HCT116 (cell line): ENCODE measurements at regions not wholly inside any gene's neighbourhood (a gene's known extent, or its start where the extent isn't known, plus 50 kb on each side); places are given as distances from the start of the nearest gene placed in this dataset.

ENCODE experiments used
- ATAC-seq: fragments of 200-7000 bp; cut with Tn5 transposase; 2 replicates; pipeline ENCODE4 v1.9.1; 2020; ENCODE audit warnings: mild to moderate bottlenecking, moderate library complexity
- BruUV-seq: library from RNA; stranded (reverse); fragments of 400-500 nt; replicated peaks from 2 replicates; lab custom pipeline; 2021; lab: Mats Ljungman, UMichigan
- CTCF ChIA-PET: fragments of 300-600 bp; sonication (Branson Sonifier 250); formaldehyde crosslinking; loops from one replicate; lab custom pipeline; 2021; ENCODE audit warnings: antibody characterized with exemption; lab: Charles Lee
- POLR2A ChIA-PET: fragments of 300-600, 350-600 bp; sonication (Branson Sonifier 250); formaldehyde crosslinking; loops from one replicate; lab custom pipeline; 2021; ENCODE audit warnings: antibody characterized with exemption; lab: Charles Lee
- RAD21 ChIA-PET, 2 experiments: fragments of 300-600 bp; sonication (Branson Sonifier 250); formaldehyde crosslinking; loops; one replicate each; lab custom pipeline; 2023; ENCODE audit warnings: low total read pairs in 2 of 2; ENCODE audit not compliant: uncharacterized antibody in 2 of 2, unreplicated experiment in 2 of 2, low non-redundant PET in 1 of 2; lab: Charles Lee
- DNase-seq: peaks from one replicate; pipeline ENCODE4 v3.0.0-alpha.2; 2010; ENCODE audit warnings: low read depth, low spot score
- H2AFZ ChIP-seq: fragments of 200-600 bp; shearing (Covaris generic), sonication (generic); 2 replicates; pipeline ENCODE4 v1.6.1; 2017; ENCODE audit warnings: low read depth, mixed run types, mixed read lengths, antibody characterized with exemption, low read length; ENCODE audit not compliant: poor library complexity, severe bottlenecking
- H3K27ac ChIP-seq: 2 replicates; pipeline ENCODE4 v1.5.1; 2012; ENCODE audit warnings: low read depth, low read length
- H3K27me3 ChIP-seq: fragments of 200-600 bp; sonication (generic); 2 replicates; pipeline ENCODE4 v1.6.1; 2016; ENCODE audit warnings: mixed run types, low read length, mixed read lengths; ENCODE audit not compliant: insufficient read depth
- H3K36me3 ChIP-seq, 2 experiments: fragments of 200-500 bp in 1 of 2; fragments of 200-600 bp in 1 of 2; sonication (Bioruptor generic) in 1 of 2; sonication (generic) in 1 of 2; 2 replicates each; pipeline versions ENCODE4 v1.5.1 to v1.6.1; 2014 to 2016; ENCODE audit warnings: low read length in 2 of 2, inconsistent platforms in 1 of 2, mixed read lengths in 1 of 2, mixed run types in 1 of 2; ENCODE audit not compliant: insufficient read depth in 2 of 2, control insufficient read depth in 1 of 2
- H3K4me1 ChIP-seq, 2 experiments: fragments of 200-600 bp in 1 of 2; sonication (generic) in 1 of 2; 2 replicates each; pipeline versions ENCODE4 v1.5.1 to v1.6.1; 2012 to 2017; ENCODE audit warnings: low read length in 2 of 2, inconsistent platforms in 1 of 2, mild to moderate bottlenecking in 1 of 2, mixed read lengths in 1 of 2, mixed run types in 1 of 2, moderate library complexity in 1 of 2; ENCODE audit not compliant: insufficient read depth in 2 of 2, control insufficient read depth in 1 of 2
- H3K4me2 ChIP-seq: fragments of 200-600 bp; sonication (generic); 2 replicates; pipeline ENCODE4 v1.6.1; 2017; ENCODE audit warnings: mixed run types, low read length, mixed read lengths
- H3K4me3 ChIP-seq, 2 experiments: fragments of 200-600 bp in 1 of 2; sonication (generic) in 1 of 2; replicated peaks in 1 of 2; 2 replicates each; pipeline ENCODE4 v1.5.1; 2011 to 2016; ENCODE audit warnings: low read length in 2 of 2, control low read depth in 1 of 2, low read depth in 1 of 2, mild to moderate bottlenecking in 1 of 2, mixed read lengths in 1 of 2, mixed run types in 1 of 2
- H3K79me2 ChIP-seq: fragments of 200-600 bp; sonication (generic); 2 replicates; pipeline ENCODE4 v1.6.1; 2017; ENCODE audit warnings: mild to moderate bottlenecking, mixed run types, low read length, moderate library complexity, mixed read lengths; ENCODE audit not compliant: insufficient read depth
- H3K9ac ChIP-seq: fragments of 200-600 bp; sonication (generic); 2 replicates; pipeline ENCODE4 v1.6.1; 2016; ENCODE audit warnings: low read length, mixed read lengths
- H3K9me2 ChIP-seq: fragments of 200-600 bp; sonication (generic), shearing (Covaris generic); 2 replicates; pipeline ENCODE4 v1.6.1; 2017; ENCODE audit warnings: mixed run types, mild to moderate bottlenecking, moderate library complexity; ENCODE audit not compliant: insufficient read depth
- H3K9me3 ChIP-seq, 2 experiments: fragments of 200-500 bp in 1 of 2; fragments of 200-600 bp in 1 of 2; sonication (Bioruptor generic) in 1 of 2; sonication (generic) in 1 of 2; 2 replicates each; pipeline ENCODE4 v1.6.1; 2014 to 2017; ENCODE audit warnings: low read length in 2 of 2, mixed read lengths in 2 of 2, inconsistent platforms in 1 of 2, low read depth in 1 of 2, mild to moderate bottlenecking in 1 of 2, mixed run types in 1 of 2, moderate library complexity in 1 of 2; ENCODE audit not compliant: control insufficient read depth in 1 of 2, insufficient read depth in 1 of 2
- H4K20me1 ChIP-seq: fragments of 200-600 bp; sonication (generic), shearing (Covaris generic); 2 replicates; pipeline ENCODE4 v1.6.1; 2017; ENCODE audit warnings: mixed run types, mild to moderate bottlenecking, moderate library complexity; ENCODE audit not compliant: insufficient read depth
- CEBPB ChIP-seq: IDR thresholded peaks from 2 replicates; pipeline ENCODE4 v1.6.1; 2012; ENCODE audit warnings: low read depth
- CTCF ChIP-seq, 3 experiments: fragments of 200-600 bp in 1 of 3; sonication (generic) in 1 of 3; IDR thresholded peaks in 2 of 3; conservative IDR thresholded peaks in 1 of 3; 2 replicates each; pipeline ENCODE4 v1.5.1; 2012 to 2017; ENCODE audit warnings: low read depth in 2 of 3, low read length in 2 of 3, antibody characterized with exemption in 1 of 3, borderline replicate concordance in 1 of 3, control low read depth in 1 of 3, mild to moderate bottlenecking in 1 of 3, mixed read lengths in 1 of 3, mixed run types in 1 of 3, moderate library complexity in 1 of 3; ENCODE audit not compliant: insufficient read depth in 1 of 3
- EGR1 ChIP-seq: IDR thresholded peaks from 2 replicates; pipeline ENCODE4 v1.6.1; 2012; ENCODE audit warnings: low read depth
- ELF1 ChIP-seq: IDR thresholded peaks from 2 replicates; pipeline ENCODE4 v1.6.1; 2012; ENCODE audit warnings: low read depth, borderline replicate concordance
- FOSL1 ChIP-seq: IDR thresholded peaks from 2 replicates; pipeline ENCODE4 v1.6.1; 2012; ENCODE audit warnings: low read depth
- JUND ChIP-seq: IDR thresholded peaks from 2 replicates; pipeline ENCODE4 v1.6.1; 2012
- POLR2A ChIP-seq: IDR thresholded peaks from 2 replicates; pipeline ENCODE4 v1.7.0; 2011; ENCODE audit warnings: borderline replicate concordance; ENCODE audit not compliant: insufficient read depth, insufficient read length; ENCODE audit errors: extremely low read depth
- POLR2AphosphoS5 ChIP-seq: IDR thresholded peaks from 2 replicates; pipeline ENCODE4 v1.6.1; 2011; ENCODE audit warnings: mild to moderate bottlenecking, low read depth, low read length, moderate library complexity
- RAD21 ChIP-seq: IDR thresholded peaks from 2 replicates; pipeline ENCODE4 v1.6.1; 2012; ENCODE audit warnings: low read depth, mild to moderate bottlenecking
- SIN3A ChIP-seq: IDR thresholded peaks from 2 replicates; pipeline ENCODE4 v1.6.1; 2012; ENCODE audit warnings: low read depth
- SP1 ChIP-seq: IDR thresholded peaks from 2 replicates; pipeline ENCODE4 v1.6.1; 2012; ENCODE audit warnings: low read depth
- SRF ChIP-seq: IDR thresholded peaks from 2 replicates; pipeline ENCODE4 v1.6.1; 2012; ENCODE audit warnings: low read depth
- TCF7L2 ChIP-seq: IDR thresholded peaks from 2 replicates; pipeline ENCODE4 v1.7.0; 2011; ENCODE audit warnings: borderline replicate concordance, inconsistent platforms; ENCODE audit not compliant: insufficient read depth, insufficient read length; ENCODE audit errors: extremely low read depth
- ZBTB33 ChIP-seq: IDR thresholded peaks from 2 replicates; pipeline ENCODE4 v1.6.1; 2011; ENCODE audit warnings: mild to moderate bottlenecking, low read length, moderate library complexity; ENCODE audit not compliant: insufficient replicate concordance; ENCODE audit errors: extremely low read depth
- ZFX ChIP-seq: fragments of 450-650 bp; IDR thresholded peaks from 2 replicates; pipeline ENCODE4 v1.6.1; 2017
- ZNF274 ChIP-seq: fragments of 200-500 bp; sonication (Bioruptor generic); IDR thresholded peaks from 2 replicates; pipeline ENCODE4 v1.6.1; 2014; ENCODE audit warnings: mild to moderate bottlenecking, low read depth, low read length, inconsistent platforms
- intact Hi-C: fragments of 100-400 bp; cut with micrococcal nuclease; formaldehyde crosslinking; loops from 2 replicates; pipeline ENCODE4 v1.10.0; 2022
- TF ChIP-seq, protein P1 (sequence below): IDR thresholded peaks from 2 replicates; pipeline ENCODE4 v1.6.1; 2012

GRCh38 chr16:9567666-9568065 lies 476.2 kb downstream of the HAPSTR1 start (continued):
- TF ChIP-seq POLR2AphosphoS5, result no peak
- no peak for TF ChIP-seq ZNF274

GRCh38 chr16:9568261-9568660 lies 476.8 kb downstream of the HAPSTR1 start:
- intact Hi-C loops, result no loop called here
- ChIA-PET RAD21 (no interaction called here), CTCF (no interaction called here), POLR2A (no interaction called here)
- H3K27me3 ChIP-seq, result 0 out of 2 replicates have a peak, but pooled peaks cover 5% of the 10 kb centered on the region
- no peaks in the 10 kb centered on the region for H3K4me1 ChIP-seq
- ATAC-seq (no peak), DNase-seq (no peak)
- no peaks in the 10 kb centered on the region for H3K9me2 ChIP-seq
- no peaks in the 10 kb centered on the region for H4K20me1 ChIP-seq
- H3K4me3 ChIP-seq, result no peak overlapping the region
- no peaks in the 10 kb centered on the region for H3K36me3 ChIP-seq
- H2AFZ ChIP-seq, result no peak overlapping the region
- no peaks in the 10 kb centered on the region for H3K9me3 ChIP-seq
- no TSS peak for BruUV-seq
- H3K79me2 ChIP-seq, result no peaks in the 10 kb centered on the region
- TF ChIP-seq POLR2A (no peak), RAD21 (no peak), ZNF274 (no peak), ZFX (no peak), ELF1 (no peak), SIN3A (no peak), SRF (no peak), TCF7L2 (no peak), FOSL1 (no peak), SP1 (no peak), CEBPB (no peak), EGR1 (no peak), ZBTB33 (no peak), JUND (no peak), CTCF (IDR thresholded peaks at IDR 0.05 in 2 of 3, conservative IDR thresholded peaks at IDR 0.05 in 1 of 3; ENCODE audit: borderline replicate concordance in 1 of 3, insufficient read depth in 1 of 3, low read depth in 2 of 3, low read length in 2 of 3) (no peak), POLR2AphosphoS5 (no peak)
- TF ChIP-seq, protein P1, sequence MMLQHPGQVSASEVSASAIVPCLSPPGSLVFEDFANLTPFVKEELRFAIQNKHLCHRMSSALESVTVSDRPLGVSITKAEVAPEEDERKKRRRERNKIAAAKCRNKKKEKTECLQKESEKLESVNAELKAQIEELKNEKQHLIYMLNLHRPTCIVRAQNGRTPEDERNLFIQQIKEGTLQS, result no peak
- no peak overlapping the region for H3K4me2 ChIP-seq
- no peak overlapping the region for H3K27ac ChIP-seq
- H3K9ac ChIP-seq, result no peak overlapping the region
